OCI-LY3 (cell line): ENCODE measurements at regions not wholly inside any gene's neighbourhood (a gene's known extent, or its start where the extent isn't known, plus 50 kb on each side); places are given as distances from the start of the nearest gene placed in this dataset.

ENCODE experiments used
- H2AFZ ChIP-seq: fragments of 200-600, 300-600 bp; shearing (Covaris generic); 2 replicates; pipeline ENCODE4 v1.6.0; 2014; ENCODE audit warnings: antibody characterized with exemption, low read depth, low read length
- H3K27ac ChIP-seq: fragments of 200-600, 300-600 bp; sonication (generic); 2 replicates; pipeline ENCODE4 v1.5.1; 2014; ENCODE audit warnings: mild to moderate bottlenecking, low read length, moderate library complexity, mixed read lengths
- H3K27me3 ChIP-seq: fragments of 200-600, 300-600 bp; sonication (generic); 2 replicates; pipeline ENCODE4 v1.6.1; 2014; ENCODE audit warnings: low read depth, low read length, mixed read lengths
- H3K36me3 ChIP-seq: fragments of 200-600, 300-600 bp; sonication (generic); replicated peaks from 2 replicates; pipeline ENCODE3; 2014; ENCODE audit warnings: low read depth, low read length, mixed read lengths
- H3K4me1 ChIP-seq: fragments of 300-600, 200-600 bp; sonication (generic); 2 replicates; pipeline ENCODE4 v1.6.1; 2014; ENCODE audit warnings: low read length, mixed read lengths
- H3K4me2 ChIP-seq: fragments of 200-600, 300-600 bp; sonication (generic); 2 replicates; pipeline ENCODE4 v1.6.1; 2014; ENCODE audit warnings: low read length, mixed read lengths
- H3K4me3 ChIP-seq: fragments of 300-600, 200-600 bp; sonication (generic); 2 replicates; pipeline ENCODE4 v1.5.1; 2014; ENCODE audit warnings: antibody characterized with exemption, mild to moderate bottlenecking, low read length, moderate library complexity
- H3K79me2 ChIP-seq: fragments of 300-600, 200-600 bp; shearing (Covaris generic); 2 replicates; pipeline ENCODE4 v1.6.1; 2014; ENCODE audit warnings: mild to moderate bottlenecking, low read length, mixed read lengths
- H3K9ac ChIP-seq: fragments of 300-600, 200-600 bp; shearing (Covaris generic); 2 replicates; pipeline ENCODE4 v1.6.0; 2014; ENCODE audit warnings: mild to moderate bottlenecking, low read length, moderate library complexity
- H3K9me3 ChIP-seq: fragments of 200-600, 300-600 bp; shearing (Covaris generic); 2 replicates; pipeline ENCODE4 v1.6.1; 2014; ENCODE audit warnings: low read length, mixed read lengths; ENCODE audit not compliant: insufficient read depth
- H4K20me1 ChIP-seq: fragments of 200-600, 300-600 bp; sonication (generic); 2 replicates; pipeline ENCODE4 v1.6.1; 2016; ENCODE audit warnings: low read length, mixed read lengths; ENCODE audit not compliant: insufficient read depth
- EZH2phosphoT487 ChIP-seq: fragments of 200-600 bp; shearing (Covaris generic); IDR thresholded peaks from 2 replicates; pipeline ENCODE4 v1.6.1; 2018; ENCODE audit warnings: antibody characterized with exemption, mixed run types, low read depth
- TF ChIP-seq, protein P1 (sequence below): fragments of 200-600, 300-600 bp; sonication (generic); IDR thresholded peaks from 2 replicates; pipeline ENCODE4 v1.5.1; 2014; ENCODE audit warnings: antibody characterized with exemption, low read length, low read depth

DNA sequence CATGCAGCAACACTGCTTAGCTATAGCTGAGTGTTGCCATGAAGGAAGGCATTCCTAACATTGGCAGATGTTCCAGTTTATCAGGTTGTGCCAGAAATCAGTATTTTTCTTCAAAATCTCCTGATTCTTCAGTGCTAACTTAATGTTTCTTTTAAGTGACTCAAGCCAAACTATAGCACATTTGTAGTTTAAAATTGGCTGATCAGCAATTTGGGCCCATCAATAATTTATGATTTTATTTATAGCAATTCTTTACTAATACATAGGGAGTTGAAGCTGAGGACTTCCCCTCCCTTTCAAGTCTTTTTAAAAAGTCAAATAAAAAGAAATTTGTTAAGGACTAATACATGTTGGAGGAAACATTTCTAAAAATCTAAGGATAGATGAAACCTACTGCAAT is 383.8 kb upstream of the KHDRBS2 start:
- H2AFZ ChIP-seq: no peak overlapping the region
- no peaks in the 10 kb centered on the region for H3K9me3 ChIP-seq
- H3K27me3 ChIP-seq: no peaks in the 10 kb centered on the region
- no peaks in the 10 kb centered on the region for H3K4me1 ChIP-seq
- TF ChIP-seq, protein P1, sequence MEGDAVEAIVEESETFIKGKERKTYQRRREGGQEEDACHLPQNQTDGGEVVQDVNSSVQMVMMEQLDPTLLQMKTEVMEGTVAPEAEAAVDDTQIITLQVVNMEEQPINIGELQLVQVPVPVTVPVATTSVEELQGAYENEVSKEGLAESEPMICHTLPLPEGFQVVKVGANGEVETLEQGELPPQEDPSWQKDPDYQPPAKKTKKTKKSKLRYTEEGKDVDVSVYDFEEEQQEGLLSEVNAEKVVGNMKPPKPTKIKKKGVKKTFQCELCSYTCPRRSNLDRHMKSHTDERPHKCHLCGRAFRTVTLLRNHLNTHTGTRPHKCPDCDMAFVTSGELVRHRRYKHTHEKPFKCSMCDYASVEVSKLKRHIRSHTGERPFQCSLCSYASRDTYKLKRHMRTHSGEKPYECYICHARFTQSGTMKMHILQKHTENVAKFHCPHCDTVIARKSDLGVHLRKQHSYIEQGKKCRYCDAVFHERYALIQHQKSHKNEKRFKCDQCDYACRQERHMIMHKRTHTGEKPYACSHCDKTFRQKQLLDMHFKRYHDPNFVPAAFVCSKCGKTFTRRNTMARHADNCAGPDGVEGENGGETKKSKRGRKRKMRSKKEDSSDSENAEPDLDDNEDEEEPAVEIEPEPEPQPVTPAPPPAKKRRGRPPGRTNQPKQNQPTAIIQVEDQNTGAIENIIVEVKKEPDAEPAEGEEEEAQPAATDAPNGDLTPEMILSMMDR: no peak
- no peak overlapping the region for H3K9ac ChIP-seq
- no peaks in the 10 kb centered on the region for H3K79me2 ChIP-seq
- H3K4me2 ChIP-seq: no peak overlapping the region
- no peaks in the 10 kb centered on the region for H3K36me3 ChIP-seq
- no peaks in the 10 kb centered on the region for H4K20me1 ChIP-seq
- H3K27ac ChIP-seq: no peak overlapping the region
- no peak overlapping the region for H3K4me3 ChIP-seq

DNA sequence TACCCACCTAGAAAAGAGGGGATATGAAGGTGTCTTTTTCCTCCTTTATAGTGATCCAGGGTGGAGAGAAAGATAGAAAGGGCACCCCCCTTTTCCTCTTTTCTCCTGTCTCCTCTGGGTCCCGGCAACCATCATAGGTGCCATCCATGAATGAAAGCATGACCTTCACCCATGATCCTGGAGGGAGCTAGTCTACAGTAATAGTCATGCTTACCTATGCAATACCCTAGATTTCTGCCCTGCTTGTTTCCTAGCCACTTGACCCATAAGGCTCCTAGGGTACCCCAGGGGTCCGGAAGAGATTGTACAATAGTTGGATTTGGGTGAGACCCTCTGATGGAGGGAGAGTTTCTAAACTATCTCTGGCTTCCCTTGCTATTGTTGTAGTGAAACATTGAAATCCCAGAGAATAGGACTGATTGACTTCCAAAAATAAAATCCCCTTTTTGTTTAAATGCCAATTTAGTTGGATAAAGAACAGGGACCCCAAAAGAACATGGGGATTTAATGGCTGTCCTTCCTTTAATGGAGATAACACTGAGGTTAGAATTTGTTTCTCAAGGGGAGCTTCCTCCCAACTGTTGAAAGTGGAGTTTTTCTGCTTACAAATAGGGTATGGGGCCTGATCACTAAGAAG is 366.8 kb upstream of the KHDRBS2 start:
- Histone ChIP-seq H3K4me1 (no peaks in the 10 kb centered on the region), H3K27me3 (no peaks in the 10 kb centered on the region), H3K36me3 (no peaks in the 10 kb centered on the region), H3K4me3 (no peak overlapping the region), H4K20me1 (no peaks in the 10 kb centered on the region), H3K4me2 (no peak overlapping the region), H3K9ac (no peak overlapping the region), H2AFZ (no peak overlapping the region), H3K27ac (no peak overlapping the region), H3K9me3 (peaks cover 19% of the 10 kb centered on the region), H3K79me2 (no peaks in the 10 kb centered on the region)
- TF ChIP-seq, protein P1: no peak
- no peak for TF ChIP-seq EZH2phosphoT487

- Histone ChIP-seq H4K20me1 (no peaks in the 10 kb centered on the region), H3K36me3 (no peaks in the 10 kb centered on the region), H3K4me3 (no peak overlapping the region), H3K9me3 (no peaks in the 10 kb centered on the region), H3K4me2 (no peak overlapping the region), H2AFZ (no peak overlapping the region), H3K27me3 (no peaks in the 10 kb centered on the region), H3K79me2 (no peaks in the 10 kb centered on the region), H3K27ac (no peak overlapping the region), H3K4me1 (no peaks in the 10 kb centered on the region), H3K9ac (no peak overlapping the region)
- TF ChIP-seq, protein P1: no peak
- TF ChIP-seq EZH2phosphoT487: no peak
Measured at GRCh38 chr6:62645274-62645673, 359.2 kb upstream of the KHDRBS2 start.

DNA sequence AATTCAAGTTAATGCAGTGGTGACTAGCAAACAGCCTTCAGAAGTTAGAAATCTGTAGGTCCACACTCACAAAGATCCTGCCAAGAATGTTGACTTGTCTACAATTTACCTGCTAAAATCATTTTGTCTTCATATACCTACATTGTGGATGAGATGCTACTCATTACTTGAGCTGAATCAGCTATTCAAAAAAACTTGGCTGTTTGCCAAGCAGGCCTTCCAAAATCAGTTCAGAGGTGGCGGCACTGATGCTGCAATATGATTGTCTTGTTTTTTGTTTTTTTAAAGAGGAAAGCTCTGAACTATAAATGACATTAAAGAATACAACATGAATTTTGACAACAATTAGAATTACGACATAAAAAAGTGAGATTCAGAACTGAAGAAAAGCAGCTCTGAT is 354.7 kb upstream of the KHDRBS2 start:
- Histone ChIP-seq H3K27ac (no peak overlapping the region), H2AFZ (no peak overlapping the region), H3K36me3 (no peaks in the 10 kb centered on the region), H3K27me3 (no peaks in the 10 kb centered on the region), H3K9me3 (no peaks in the 10 kb centered on the region), H3K79me2 (no peaks in the 10 kb centered on the region), H3K4me1 (no peaks in the 10 kb centered on the region), H4K20me1 (no peaks in the 10 kb centered on the region), H3K4me2 (no peak overlapping the region), H3K9ac (no peak overlapping the region), H3K4me3 (no peak overlapping the region)
- TF ChIP-seq, protein P1: no peak
- no peak for TF ChIP-seq EZH2phosphoT487
